ENCODE measurements at regions not wholly inside any gene's neighbourhood (a gene's known extent, or its start where the extent isn't known, plus 50 kb on each side); places are given as distances from the start of the nearest gene placed in this dataset.
"Not testable (repeated sequence)": the region's sequence is repeated elsewhere in the genome, so short reads cannot be mapped to it uniquely, and the experiment has no call there.

DNA sequence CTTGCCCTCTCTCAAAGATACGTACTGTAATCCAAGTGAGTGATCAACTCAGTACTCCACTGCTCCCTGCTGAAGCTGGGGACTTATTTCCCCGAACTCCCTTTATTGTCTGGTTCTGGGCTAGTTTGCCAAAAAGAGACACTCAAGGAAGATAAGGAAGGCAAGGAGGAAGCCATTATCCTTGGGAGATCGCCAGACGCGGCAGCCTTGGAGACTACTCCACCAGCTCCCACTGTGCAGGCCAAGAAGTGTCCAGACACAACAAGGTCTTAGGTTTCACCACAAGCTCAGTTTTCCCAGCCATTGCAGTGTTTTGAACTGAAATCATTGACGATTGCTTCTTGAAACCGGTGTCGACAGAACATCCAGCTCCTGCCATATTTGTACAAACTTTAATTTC is 439.6 kb upstream of the UBE2E3 start:
- no peak for DNase-seq (ENCODE audit: low read depth)

DNA sequence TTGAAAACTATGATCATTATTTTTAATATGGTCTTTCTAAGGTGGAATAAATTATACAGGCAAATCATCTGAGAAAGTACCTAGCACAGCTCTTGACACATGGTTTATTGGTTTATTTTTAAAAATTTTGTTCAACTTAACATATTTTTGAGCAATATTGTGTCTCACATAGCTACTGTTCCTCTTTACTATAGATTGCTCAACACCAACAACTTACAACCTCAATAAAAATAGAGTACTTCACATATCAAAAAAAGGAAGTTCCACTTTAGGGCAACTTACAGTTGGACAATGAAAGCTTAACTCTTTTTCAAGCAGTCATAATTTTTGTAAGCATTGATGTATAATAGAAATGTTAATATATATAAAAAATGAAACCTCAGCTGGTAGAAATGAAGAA is 440.9 kb upstream of the UBE2E3 start:
- no peak for DNase-seq (ENCODE audit: low read depth)

DNA sequence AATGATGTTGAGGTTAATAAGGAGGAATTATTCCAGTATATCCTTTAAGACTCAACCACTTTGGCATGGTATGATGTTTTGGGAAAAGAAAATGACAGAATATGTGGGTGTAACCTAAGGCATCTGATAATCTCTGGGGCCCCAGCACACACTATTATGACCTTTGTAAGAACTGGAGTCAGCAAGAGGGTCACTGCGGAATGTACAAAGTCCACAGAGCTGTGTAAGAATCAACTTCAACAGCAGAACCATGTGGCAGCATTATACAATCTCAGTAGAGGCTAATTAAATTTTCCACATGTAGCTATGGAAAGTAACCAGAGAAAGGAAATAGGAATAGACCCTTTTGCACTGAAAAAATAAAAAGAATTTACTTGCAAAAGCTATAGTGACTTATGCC is 445.1 kb upstream of the UBE2E3 start:
- no peak for DNase-seq (ENCODE audit: low read depth)

DNA sequence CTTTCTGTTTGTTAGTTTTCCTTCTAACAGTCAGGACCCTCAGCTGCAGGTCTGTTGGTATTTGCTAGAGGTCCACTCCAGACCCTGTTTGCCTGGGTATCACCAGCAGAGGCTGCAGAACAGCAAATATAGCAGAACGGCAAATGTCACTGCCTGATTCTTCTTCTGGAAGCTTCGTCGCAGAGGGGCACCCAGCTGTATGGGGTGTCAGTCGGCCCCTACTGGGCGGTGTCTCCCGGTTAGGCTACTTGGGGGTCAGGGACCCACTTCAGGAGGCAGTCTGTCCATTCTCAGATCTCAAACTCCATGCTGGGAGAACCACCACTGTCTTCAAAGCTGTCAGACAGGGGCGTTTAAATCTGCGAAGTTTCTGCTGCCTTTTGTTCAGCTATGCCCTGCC is 448.6 kb upstream of the UBE2E3 start:
- DNase-seq (ENCODE audit: low read depth): not testable (repeated sequence)

DNA sequence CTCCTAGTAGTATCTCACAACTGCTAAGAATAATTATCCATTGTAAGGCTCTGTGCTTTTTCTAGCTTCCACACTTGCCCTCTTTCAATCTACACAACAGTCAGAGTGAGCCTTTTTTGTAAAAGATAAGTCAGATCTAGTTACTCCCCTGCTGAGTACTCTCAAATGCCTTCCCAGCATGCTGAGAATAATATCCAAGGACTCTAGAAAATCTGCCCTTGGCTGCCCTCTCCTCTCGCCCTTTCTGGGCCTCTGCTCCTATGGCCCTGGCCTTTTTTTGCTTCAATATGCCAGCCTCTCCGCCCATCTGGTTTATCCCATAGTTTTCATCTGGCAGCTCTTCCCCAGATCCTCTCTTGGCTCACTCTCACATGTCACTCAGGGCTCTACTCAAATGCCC is 455.9 kb upstream of the UBE2E3 start:
- DNase-seq (ENCODE audit: low read depth): no peak

DNA sequence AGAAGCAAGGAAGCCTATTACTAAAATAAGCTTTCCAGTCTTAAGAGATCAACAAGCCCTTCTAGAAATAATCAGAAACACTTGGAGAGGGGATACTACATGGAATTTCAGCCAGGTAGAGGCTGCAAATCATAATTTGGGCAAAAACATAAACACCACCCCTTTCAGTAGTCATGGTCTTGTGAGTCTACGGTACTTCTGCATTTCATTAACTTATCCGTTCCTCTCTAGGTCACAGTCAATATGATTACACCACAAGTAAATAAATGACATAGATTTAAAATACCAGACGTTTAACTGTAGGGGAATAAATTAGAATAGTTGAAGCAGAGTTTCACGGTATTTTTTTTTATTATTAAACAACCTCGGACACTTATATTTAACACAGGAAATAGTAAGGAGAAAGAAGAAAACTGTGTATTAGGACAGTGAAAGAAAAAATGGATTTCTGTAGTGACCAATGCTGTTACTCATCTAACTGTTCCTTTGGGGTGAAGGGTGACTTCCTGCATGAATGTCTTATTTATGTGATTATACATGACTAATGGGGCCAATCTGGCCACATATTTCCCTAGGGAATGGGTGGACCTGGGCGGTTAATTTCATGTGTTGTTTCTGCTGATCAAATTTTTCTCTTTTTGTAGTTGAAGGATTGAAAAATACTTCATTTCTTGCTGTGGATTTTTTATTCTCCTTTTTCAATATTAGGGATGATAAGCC is 456.6 kb upstream of the UBE2E3 start:
- no peak for DNase-seq (ENCODE audit: low read depth)

DNA sequence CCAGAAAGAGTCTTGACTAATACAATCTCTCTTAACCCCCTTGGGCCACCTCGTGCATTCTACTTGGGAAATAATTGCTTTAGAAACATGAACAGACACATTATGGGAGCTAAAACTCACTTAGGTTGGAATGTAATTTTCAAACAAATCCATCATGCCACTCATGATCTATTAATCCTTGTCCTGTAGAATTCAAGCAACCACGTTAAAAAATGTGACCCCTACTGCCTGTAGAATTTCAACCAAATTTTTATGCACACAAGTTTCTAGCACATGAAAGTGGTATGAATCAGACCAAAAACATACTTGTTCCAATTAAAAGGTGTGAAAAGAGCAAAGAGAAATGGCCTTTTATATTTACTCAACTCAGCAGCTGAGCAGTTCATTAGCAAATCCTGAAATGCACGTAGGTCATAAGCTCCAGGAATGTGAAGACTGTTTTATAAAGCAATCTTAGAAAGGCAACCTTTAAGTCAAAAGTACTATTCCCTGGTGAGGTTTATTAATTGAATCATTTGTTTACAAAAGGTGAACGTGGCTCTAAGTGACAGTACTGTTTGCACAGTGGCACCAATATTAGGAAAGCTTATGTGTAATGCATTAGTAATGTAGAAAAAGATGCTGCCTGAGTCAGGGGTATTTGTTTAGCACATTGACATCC is 459.4 kb upstream of the UBE2E3 start:
- no peak for DNase-seq (ENCODE audit: low read depth)

DNA sequence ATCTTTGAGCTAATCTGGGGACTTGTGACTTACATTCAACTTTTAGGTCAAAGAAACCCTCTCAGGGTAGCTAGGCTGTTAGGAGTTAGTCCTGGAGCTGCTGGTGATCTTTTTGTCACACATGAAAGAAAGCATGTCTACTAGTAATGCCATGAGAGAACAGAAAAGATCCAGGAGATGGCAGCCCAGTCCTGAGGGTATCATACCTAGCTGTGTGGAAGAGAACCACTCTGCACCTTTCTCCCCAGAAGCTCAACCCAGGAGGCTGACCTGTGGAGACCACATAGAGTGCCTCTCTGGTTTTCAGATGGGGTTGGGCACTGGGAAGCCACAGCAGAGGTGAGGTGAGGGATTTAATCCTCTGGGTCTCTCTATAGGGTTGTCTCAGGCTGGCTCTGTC is 460.2 kb upstream of the UBE2E3 start:
- no peak for DNase-seq (ENCODE audit: low read depth)

DNA sequence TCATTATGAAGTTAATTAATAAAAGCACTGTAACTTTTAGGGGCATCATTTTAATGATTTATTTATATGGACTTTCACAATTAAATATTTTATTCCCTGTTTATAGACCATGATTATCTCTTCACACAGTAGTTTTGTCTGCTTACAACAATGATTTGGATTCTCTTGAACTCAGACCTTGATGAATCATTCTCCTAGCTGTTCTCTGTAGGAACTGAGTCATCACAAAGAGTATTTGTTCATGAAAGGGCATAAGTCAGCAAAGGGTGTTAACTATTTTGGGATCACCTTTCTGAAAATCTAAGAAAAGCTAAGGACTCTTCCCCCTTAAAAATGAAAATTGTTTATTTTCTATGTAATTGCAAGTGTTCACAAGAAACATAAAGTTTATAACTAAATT is 461.1 kb upstream of the UBE2E3 start:
- no peak for DNase-seq (ENCODE audit: low read depth)

DNA sequence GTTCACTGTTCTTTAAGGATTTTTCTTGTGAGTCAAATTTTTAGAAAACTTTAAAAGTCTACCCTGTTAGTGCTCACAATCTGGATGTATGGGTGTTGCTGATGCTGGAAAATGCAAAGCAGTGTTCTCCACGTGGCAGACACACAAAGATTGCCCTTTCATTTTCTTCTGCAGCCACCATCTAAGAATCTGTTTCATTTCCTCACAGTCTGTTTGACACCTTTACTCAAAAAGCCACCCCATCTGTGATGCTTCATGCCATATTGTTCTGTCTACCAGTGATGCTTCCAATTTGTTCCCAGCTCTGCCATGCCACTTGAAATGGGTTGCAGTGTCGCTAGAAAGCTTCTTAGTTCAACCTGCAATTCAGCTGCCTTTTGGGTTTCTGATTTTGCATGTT is 464.2 kb upstream of the UBE2E3 start:
- DNase-seq (ENCODE audit: low read depth): no peak

DNA sequence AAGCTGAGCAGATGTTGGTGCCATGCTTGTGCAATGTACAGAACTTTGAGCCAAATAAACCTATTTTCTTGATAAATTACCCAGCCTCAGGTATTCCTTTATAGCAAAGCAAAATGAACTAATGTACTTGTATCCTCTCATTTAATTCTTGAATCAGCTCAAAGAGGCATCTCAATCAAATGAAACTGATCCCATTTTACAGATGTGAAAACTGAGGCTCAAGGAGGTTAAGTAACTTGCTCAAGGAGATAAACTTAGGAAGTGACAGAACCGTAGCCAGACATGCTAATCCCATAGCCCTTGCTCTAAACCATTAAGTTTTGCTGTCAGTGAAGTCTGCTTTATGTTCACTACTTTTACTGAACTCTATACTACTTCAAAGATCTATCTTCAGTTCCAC is 467.0 kb upstream of the UBE2E3 start:
- DNase-seq (ENCODE audit: low read depth): no peak

DNA sequence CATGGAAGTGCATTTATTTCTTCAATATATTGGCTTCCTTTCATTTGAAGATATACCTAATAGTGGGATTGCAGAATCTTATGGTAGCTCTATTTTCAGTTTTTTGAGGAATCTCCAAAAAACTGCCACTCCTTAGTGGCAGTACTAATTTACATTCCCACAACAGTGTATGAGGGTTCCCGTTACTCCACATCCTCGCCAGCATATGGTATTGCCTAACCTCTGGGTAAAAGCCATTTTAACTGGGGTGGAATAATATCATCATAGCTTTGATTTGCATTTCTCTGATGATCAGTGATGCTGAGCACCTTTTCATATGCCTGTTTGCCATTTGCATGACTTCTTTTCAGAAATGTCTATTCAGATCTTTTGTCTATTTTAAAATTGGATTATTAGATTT is 471.9 kb upstream of the UBE2E3 start:
- no peak for DNase-seq (ENCODE audit: low read depth)

DNA sequence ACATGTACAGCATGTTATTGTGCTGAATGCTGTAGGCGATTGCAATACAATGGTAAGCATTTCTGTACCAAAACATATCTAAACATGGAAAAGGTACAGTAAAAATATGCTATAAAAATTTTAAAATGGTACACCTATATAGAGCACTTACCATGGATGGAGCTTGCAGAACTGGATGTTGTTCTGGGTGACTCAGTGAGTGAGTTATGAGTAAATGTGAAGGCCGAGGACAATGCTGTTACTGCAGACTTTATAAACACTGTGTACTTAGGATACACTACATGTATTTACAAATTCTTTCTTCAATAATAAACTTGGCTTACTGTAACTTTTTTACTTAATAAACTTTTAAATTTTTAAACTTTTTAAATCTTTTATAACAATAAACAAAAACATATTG is 473.4 kb upstream of the UBE2E3 start:
- no peak for DNase-seq (ENCODE audit: low read depth)

DNA sequence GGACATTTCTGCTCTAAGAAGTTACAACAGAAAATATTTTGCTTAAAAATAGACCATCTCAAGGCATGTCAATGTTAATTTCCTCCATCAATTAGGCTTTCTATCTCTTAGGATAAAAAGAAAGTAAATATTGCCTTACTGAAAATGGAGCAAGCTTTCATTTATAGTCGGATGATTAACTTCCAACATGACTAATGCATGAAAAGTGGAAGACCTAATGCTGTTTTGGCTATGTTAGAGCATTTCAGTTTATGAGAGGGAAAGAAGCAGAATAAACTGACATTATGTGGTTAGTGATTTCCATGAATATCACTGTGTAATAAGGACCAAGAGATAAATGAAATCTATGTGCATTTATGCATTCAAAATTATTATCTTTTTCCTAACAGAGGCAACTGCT is 475.2 kb upstream of the UBE2E3 start:
- no peak for DNase-seq (ENCODE audit: low read depth)

DNA sequence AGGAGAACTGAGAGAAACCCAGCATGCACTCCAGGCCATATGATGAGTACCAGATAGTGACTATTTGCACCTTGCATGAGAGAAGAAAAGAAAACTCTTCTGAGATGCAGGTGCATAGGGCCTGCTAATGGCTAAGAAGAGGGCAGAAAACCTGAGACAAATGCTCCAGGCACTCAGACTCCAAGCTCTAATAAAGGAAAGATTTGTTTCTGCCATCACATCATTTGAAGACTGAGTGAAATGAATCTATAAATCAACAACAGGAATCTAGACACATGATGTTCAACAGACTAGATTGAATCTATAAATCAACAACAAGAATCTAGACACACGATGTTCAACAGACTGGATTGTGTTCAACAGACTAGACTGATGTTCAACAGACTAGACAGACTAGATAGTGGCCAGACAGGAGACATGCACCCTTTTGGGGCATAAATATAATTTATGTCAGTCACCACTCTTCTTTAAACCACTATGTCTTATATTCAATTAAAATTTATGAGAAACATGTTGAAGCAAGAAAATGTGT is 482.7 kb upstream of the UBE2E3 start:
- DNase-seq (ENCODE audit: low read depth): no peak

DNA sequence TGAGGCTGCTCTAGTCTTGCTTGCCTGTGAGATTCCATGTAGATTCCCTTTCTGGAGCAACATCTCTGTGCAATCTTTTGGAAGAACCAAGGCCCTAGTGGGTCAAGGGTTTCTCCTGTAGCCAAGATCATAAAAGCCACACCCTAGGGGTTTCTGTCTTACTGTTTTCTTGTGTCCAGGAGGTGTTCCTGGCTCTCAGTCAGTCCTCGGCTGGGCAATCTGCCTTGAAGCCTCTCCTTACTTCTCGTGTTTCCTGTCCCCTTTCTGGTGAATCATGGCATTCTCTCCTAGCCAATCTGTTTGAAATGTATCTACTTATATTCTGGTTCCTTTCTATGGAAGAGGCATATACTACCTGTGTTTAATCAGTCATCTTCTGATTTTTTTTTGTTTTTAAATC is 484.8 kb upstream of the UBE2E3 start:
- no peak for DNase-seq (ENCODE audit: low read depth)

DNA sequence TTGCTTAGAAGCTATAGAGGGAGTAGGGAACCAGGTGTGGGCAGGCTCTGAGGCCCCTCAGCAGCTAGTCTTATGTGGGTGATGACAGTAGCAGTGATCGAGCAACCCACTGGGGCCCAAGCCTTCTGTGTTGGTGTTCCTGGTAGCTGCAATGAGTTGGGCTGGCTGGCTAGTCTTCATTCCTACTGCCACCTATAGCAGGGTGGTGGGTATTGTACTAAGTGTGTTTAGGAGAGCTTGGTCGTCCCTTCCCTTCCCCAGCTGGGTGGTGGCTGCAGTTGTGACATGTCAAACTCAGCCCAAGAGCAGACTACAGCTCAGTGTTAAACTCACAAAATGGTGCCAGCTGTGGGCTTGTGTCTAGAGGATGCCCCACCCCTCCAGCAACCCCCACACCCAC is 486.1 kb upstream of the UBE2E3 start:
- DNase-seq (ENCODE audit: low read depth): no peak

DNA sequence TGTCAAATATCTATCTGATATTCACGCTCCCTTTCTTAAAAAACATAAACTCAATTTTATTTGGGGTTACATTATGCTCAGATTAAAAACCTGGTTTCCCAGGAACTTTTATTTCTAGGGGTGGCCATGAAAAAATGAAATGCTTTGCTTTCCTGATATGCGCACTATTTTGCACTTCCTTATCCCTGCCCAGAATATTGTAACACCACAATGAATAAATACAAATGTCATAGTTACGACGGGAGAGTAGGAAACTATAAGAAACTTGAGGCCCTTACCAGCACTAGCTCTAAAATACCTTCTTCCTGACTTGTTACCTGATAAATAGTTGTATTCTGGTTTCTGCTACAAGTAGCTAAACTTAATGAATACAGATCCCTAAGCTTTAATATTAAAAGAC is 475.6 kb upstream of the CWC22 start:
- no peak for DNase-seq (ENCODE audit: low read depth)

DNA sequence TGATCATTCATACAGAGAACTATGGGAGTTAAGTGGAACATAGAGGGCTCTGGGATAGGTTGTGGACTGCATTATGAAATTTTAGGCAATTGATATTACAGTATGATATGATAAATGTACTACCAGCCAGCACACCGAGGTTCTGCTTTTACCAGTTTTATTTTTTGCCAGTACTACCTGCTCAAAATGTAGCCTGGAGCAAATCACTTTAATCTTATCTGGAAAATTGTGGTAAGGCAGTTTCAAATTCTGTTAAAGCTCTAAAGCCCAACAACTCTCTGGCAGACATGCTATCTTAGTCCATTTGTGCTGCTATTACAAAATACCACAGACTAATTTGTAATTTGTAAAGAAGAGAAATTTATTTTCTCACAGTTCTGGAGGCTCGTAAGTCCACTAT is 474.9 kb upstream of the CWC22 start:
- no peak for DNase-seq (ENCODE audit: low read depth)

DNA sequence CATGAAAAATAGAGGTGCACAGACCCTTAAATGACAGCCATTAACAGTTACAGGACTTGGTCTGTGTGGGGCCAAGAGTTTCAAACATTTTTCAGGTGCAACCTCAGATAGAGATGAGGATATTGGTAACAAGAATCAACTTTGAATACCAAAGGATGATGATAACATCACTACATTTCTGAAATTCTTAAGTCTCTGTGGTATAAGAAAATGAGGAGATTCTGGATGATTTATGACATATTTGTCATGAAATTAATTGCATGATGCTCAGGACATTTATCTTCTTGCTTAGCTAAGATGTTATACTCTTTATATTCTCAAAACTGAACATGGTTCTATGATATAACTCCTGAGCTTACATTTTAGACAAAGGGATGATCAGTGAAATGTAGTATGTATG is 471.8 kb upstream of the CWC22 start:
- DNase-seq (ENCODE audit: low read depth): no peak

DNA sequence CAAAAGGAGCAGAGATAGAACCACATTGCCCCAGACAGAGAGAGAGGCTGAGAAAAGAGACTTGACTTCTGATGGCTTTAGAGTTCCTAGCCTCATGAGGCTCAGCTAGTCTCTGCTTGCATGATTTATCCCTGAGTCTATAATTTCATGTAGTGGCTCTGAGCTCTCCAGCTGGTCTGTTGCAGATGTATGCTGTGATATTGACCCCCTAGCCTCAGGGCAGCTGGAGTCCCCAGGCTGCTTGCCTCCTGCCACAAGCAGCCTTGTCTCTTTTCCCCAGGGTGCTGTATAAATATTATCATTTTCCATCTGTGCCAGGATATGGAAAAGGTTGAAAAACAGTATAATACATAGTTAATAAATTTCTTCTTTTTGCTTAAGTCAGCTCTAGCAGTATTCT is 467.6 kb upstream of the CWC22 start:
- DNase-seq (ENCODE audit: low read depth): no peak

DNA sequence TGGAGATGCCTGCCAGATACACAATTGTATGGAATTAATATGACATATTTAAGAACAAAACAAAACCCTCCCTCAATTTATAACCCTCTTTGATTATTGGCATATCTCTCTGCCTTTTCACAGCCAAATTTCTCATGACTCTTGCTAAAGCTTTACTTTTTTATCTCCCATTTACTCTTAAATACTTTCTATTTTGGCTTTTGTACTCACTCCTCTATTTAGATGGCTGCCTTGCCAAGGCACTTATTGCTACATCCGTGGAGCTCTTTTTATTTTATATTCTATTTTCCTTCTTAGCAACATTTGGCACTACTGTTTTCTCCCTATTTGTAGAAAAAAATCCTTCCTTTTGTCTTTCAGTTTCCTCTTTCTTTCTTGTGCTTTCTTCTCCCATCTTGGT is 466.4 kb upstream of the CWC22 start:
- DNase-seq (ENCODE audit: low read depth): no peak

DNA sequence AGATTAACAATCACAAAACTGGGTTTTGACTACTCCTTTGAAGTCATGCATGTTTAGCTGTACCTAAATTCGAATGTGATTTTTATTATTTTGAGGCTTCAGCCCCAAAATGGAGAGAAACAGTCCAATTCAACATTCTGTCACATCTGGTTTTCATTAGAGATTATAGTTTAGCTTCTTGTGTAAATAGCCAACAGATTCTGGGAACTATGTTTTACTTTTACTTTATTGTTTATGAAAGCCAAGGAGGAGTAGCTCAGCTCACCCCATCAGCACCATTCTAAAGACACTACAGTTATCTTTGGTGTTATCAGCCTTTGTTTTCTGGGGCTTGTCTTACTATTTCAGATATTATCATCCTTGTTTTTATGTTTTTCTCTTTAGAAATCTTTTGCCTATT is 465.0 kb upstream of the CWC22 start:
- DNase-seq (ENCODE audit: low read depth): no peak

DNA sequence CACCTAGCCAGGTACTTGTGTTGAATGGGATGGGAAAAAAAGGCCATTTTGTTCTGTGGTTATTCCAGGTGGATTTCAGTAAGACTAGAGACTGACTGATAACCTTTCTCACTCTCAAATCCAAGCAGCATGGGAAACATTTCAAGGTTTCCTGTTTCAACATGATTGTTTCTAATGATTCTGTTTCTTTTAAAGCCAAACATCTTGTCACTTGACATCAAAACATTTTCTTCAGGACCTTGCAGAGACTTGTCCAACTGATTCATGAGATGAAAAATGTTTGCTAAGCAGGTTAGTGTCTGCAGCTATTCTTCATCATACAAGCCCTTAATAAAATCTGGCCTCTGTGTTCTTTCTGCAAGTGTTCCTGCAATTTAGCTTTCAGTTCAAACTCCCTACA is 456.5 kb upstream of the CWC22 start:
- no peak for DNase-seq (ENCODE audit: low read depth)
